Endothelial cell of umbilical vein (primary cell): ENCODE measurements at regions not wholly inside any gene's neighbourhood (a gene's known extent, or its start where the extent isn't known, plus 50 kb on each side); places are given as distances from the start of the nearest gene placed in this dataset.

ENCODE experiments used
- BruUV-seq: library from RNA; stranded (reverse); fragments of 400-500 nt; replicated peaks from 2 replicates; lab custom pipeline; 2021; lab: Mats Ljungman, UMichigan
- CTCF ChIA-PET: fragments of 300-600, 350-600 bp; sonication (Branson Sonifier 250); formaldehyde crosslinking; loops from one replicate; lab custom pipeline; 2021; ENCODE audit warnings: antibody characterized with exemption, inconsistent platforms; lab: Charles Lee
- POLR2A ChIA-PET: fragments of 300-600, 350-600 bp; sonication (Branson Sonifier 250); formaldehyde crosslinking; loops from one replicate; lab custom pipeline; 2021; ENCODE audit warnings: antibody characterized with exemption, inconsistent platforms; lab: Charles Lee
- DNase-seq: peaks from one replicate; pipeline ENCODE4 v3.0.0-alpha.2; 2011; ENCODE audit warnings: low read depth, low spot score
- FAIRE-seq: peaks from 2 replicates; lab custom pipeline; 2011; peaks lifted over from hg19 to GRCh38; lab: Jason Lieb, UNC
- H2AFZ ChIP-seq: 2 replicates; pipeline ENCODE4 v1.6.0; 2012; ENCODE audit warnings: low read depth, low read length, control low read depth, inconsistent platforms
- H3K27ac ChIP-seq: 2 replicates; pipeline ENCODE4 v1.5.1; 2011; ENCODE audit warnings: low read depth, mild to moderate bottlenecking, control low read depth, low read length, moderate library complexity; ENCODE audit not compliant: insufficient read depth
- H3K27me3 ChIP-seq, 2 experiments: 2 replicates each; pipeline versions ENCODE4 v1.6.0 to v1.6.1; 2011; ENCODE audit warnings: low read length in 2 of 2, mixed read lengths in 1 of 2; ENCODE audit not compliant: control insufficient read depth in 2 of 2, insufficient read depth in 2 of 2
- H3K36me3 ChIP-seq, 2 experiments: 2 replicates in 1 of 2; 3 replicates in 1 of 2; pipeline ENCODE4 v1.5.1; 2011; ENCODE audit warnings: low read length in 2 of 2, mild to moderate bottlenecking in 1 of 2, moderate library complexity in 1 of 2; ENCODE audit not compliant: control insufficient read depth in 2 of 2, insufficient read depth in 2 of 2; ENCODE audit errors: extremely low read depth in 1 of 2
- H3K4me1 ChIP-seq: 3 replicates; pipeline ENCODE4 v1.5.1; 2011; ENCODE audit warnings: mild to moderate bottlenecking, low read length; ENCODE audit not compliant: control insufficient read depth, insufficient read depth; ENCODE audit errors: extremely low read depth
- H3K4me2 ChIP-seq: 2 replicates; pipeline ENCODE4 v1.6.1; 2011; ENCODE audit warnings: low read length, control low read depth, mixed read lengths; ENCODE audit not compliant: insufficient read depth
- H3K4me3 ChIP-seq, 3 experiments: fragments of 200-600 bp in 1 of 3; sonication (generic), shearing (Covaris generic) in 1 of 3; replicated peaks in 1 of 3; 2 replicates each; pipeline ENCODE4 v1.5.1; 2011 to 2016; ENCODE audit warnings: control low read depth in 3 of 3, low read length in 3 of 3, mild to moderate bottlenecking in 2 of 3, inconsistent platforms in 1 of 3, low read depth in 1 of 3, moderate library complexity in 1 of 3; ENCODE audit not compliant: insufficient read depth in 1 of 3
- H3K79me2 ChIP-seq: 2 replicates; pipeline ENCODE4 v1.6.0; 2012; ENCODE audit warnings: low read length, inconsistent platforms; ENCODE audit not compliant: control insufficient read depth, insufficient read depth
- H3K9ac ChIP-seq: replicated peaks from 2 replicates; pipeline ENCODE3; 2011; ENCODE audit warnings: low read length, control low read depth; ENCODE audit not compliant: insufficient read depth; ENCODE audit errors: extremely low read depth
- H3K9me1 ChIP-seq: replicated peaks from 3 replicates; pipeline ENCODE4 v1.6.0; 2011; ENCODE audit warnings: mild to moderate bottlenecking, low read length; ENCODE audit not compliant: control insufficient read depth, insufficient read depth; ENCODE audit errors: extremely low read depth
- H3K9me3 ChIP-seq: replicated peaks from 2 replicates; pipeline ENCODE4 v1.5.1; 2012; ENCODE audit warnings: low read length, inconsistent platforms; ENCODE audit not compliant: control insufficient read depth, insufficient read depth
- H4K20me1 ChIP-seq: replicated peaks from 2 replicates; pipeline ENCODE3; 2011; ENCODE audit warnings: mild to moderate bottlenecking, low read length; ENCODE audit not compliant: control insufficient read depth, insufficient read depth; ENCODE audit errors: extremely low read depth
- CTCF ChIP-seq, 2 donors: IDR thresholded peaks; 1 replicate in 1 of 2; 2 replicates in 1 of 2; pipeline ENCODE4 v1.5.1; 2011; ENCODE audit warnings: low read length in 2 of 2, mild to moderate bottlenecking in 2 of 2, moderate library complexity in 2 of 2, control low read depth in 1 of 2, inconsistent platforms in 1 of 2, low read depth in 1 of 2; ENCODE audit not compliant: insufficient read depth in 1 of 2; ENCODE audit errors: extremely low read depth in 1 of 2
- EZH2 ChIP-seq: IDR thresholded peaks from 2 replicates; pipeline ENCODE4 v1.6.1; 2012; ENCODE audit warnings: borderline replicate concordance, low read depth, mild to moderate bottlenecking, moderate library complexity, low read length, inconsistent platforms; ENCODE audit not compliant: severe bottlenecking
- FOS ChIP-seq: IDR thresholded peaks from 2 replicates; pipeline ENCODE4 v1.6.1; 2011; ENCODE audit warnings: mild to moderate bottlenecking, low read length, moderate library complexity, borderline replicate concordance; ENCODE audit not compliant: insufficient read depth
- GATA2 ChIP-seq: IDR thresholded peaks from 2 replicates; pipeline ENCODE4 v1.7.0; 2011; ENCODE audit warnings: low read depth, mild to moderate bottlenecking, moderate library complexity, mixed read lengths, low read length; ENCODE audit not compliant: insufficient read length, insufficient read depth
- JUN ChIP-seq: IDR thresholded peaks from 2 replicates; pipeline ENCODE4 v1.6.1; 2011; ENCODE audit warnings: borderline replicate concordance, low read depth; ENCODE audit not compliant: insufficient read length, insufficient read depth
- MYC ChIP-seq: IDR thresholded peaks from one replicate; pipeline ENCODE4 v1.6.1; 2011; ENCODE audit warnings: mild to moderate bottlenecking, low read depth, low read length
- POLR2A ChIP-seq: IDR thresholded peaks from 2 replicates; pipeline ENCODE4 v1.6.1; 2012; ENCODE audit warnings: low read depth, mild to moderate bottlenecking, control low read depth, low read length
- POLR2AphosphoS5 ChIP-seq: IDR thresholded peaks from 2 replicates; pipeline ENCODE4 v1.6.1; 2012; ENCODE audit warnings: low read depth, mild to moderate bottlenecking, control low read depth, low read length, moderate library complexity; ENCODE audit not compliant: insufficient read depth
- dilution Hi-C: fragments of 300-500 bp; cut with MboI; formaldehyde crosslinking; loops from one replicate; pipeline ENCODE4 v1.15.0; 2019; ENCODE audit warnings: low sequenced_read_pairs; ENCODE audit not compliant: extremely low pct_ligation_motif_present
- intact Hi-C: fragments of 100-400 bp; cut with micrococcal nuclease; formaldehyde crosslinking; loops from one replicate; pipeline ENCODE4 v1.10.0; 2022
- TF ChIP-seq, protein P1 (sequence below): IDR thresholded peaks from 2 replicates; pipeline ENCODE4 v1.6.1; 2011; ENCODE audit not compliant: insufficient read depth, insufficient read length

DNA sequence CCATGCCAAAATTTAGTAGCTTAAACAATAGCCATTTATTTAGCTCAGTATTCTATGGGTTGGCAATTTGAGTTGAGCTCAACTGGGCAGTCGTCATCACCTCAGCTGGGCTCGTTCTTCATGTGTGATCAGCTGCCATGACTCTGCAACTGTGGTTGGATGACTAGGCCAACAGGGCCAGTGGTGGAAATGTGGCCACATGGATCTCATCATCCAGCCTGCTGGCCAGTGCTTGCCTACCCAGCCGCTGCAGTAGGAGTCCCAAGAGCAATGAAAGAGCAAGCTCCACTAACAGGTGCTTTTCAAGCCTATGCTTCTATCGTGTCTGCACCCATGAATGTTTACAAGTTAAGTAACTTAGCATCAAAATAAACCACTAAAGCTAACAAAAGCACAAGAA is 158.0 kb downstream of the ATPSCKMT start:
- CTCF ChIA-PET, result no interaction called here

More for the DNA sequence above, 158.0 kb downstream of the ATPSCKMT start:
- Histone ChIP-seq H3K4me2 (no peak overlapping the region), H3K4me3 (no peak overlapping the region), H2AFZ (no peak overlapping the region), H3K9me1 (no peaks in the 10 kb centered on the region), H3K27me3 (no peaks in the 10 kb centered on the region), H3K36me3 (no peaks in the 10 kb centered on the region), H3K9me3 (peaks cover 2% of the 10 kb centered on the region), H4K20me1 (no peaks in the 10 kb centered on the region), H3K79me2 (no peaks in the 10 kb centered on the region), H3K27ac (no peak overlapping the region), H3K9ac (no peak overlapping the region), H3K4me1 (no peaks in the 10 kb centered on the region)
- BruUV-seq, result no TSS peak
- POLR2A ChIA-PET, result no interaction called here
- TF ChIP-seq CTCF (IDR thresholded peaks at IDR 0.05; ENCODE audit: extremely low read depth in 1 of 2, insufficient read depth in 1 of 2, low read depth in 1 of 2, low read length in 2 of 2) (no peak), MYC (no peak), POLR2AphosphoS5 (no peak), GATA2 (no peak), JUN (no peak), POLR2A (no peak), EZH2 (no peak), FOS (no peak)
- TF ChIP-seq, protein P1, sequence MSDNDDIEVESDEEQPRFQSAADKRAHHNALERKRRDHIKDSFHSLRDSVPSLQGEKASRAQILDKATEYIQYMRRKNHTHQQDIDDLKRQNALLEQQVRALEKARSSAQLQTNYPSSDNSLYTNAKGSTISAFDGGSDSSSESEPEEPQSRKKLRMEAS, result no peak
- intact Hi-C loops, result no loop called here
- no peak for DNase-seq
- dilution Hi-C loops, result no loop called here
- FAIRE-seq, result no peak
